Epithelial cell of prostate (primary cell): ENCODE measurements at regions not wholly inside any gene's neighbourhood (a gene's known extent, or its start where the extent isn't known, plus 50 kb on each side); places are given as distances from the start of the nearest gene placed in this dataset.
"Not testable (repeated sequence)": the region's sequence is repeated elsewhere in the genome, so short reads cannot be mapped to it uniquely, and the experiment has no call there.

Experiments used
- DNase-seq: peaks from one replicate; pipeline ENCODE4 v3.0.0-alpha.2; 2011; ENCODE audit warnings: low read depth, low spot score
- H3K27ac ChIP-seq: fragments of 450-650 bp; 2 replicates; pipeline ENCODE4 v1.5.1; 2017; ENCODE audit warnings: mild to moderate bottlenecking

DNA sequence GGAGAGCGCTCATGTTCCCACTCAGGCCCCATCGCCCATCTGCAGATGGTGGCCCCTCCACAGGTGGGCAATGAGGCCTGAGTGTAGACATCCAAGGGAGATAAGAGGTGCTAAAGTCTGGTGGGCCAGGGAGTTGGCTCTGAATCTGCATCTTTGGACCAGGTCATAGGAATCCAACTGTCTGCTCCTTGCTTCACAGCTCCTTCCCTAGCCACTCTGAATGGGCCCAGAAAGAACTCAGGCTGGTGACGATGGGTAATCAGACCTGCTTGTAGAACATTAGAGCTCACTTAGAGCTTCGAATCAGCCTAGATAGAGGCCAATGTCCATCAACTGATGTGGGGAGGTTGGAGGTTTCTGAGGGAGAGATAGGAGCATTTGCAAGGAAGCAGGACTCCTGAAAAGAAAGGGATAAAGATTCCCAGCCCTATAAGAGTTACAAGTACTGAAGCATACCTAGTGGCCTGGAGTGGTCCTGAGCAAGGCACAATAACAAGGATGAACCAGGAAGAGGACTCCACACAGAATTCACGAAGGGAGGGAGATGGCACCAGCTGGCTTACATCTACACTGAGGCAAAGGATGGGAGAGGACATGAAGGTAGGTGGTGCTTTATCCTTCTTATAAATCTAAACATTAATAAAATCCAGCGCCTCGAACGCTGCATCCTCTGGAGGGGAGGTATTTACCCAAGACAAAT, 132.8 kb upstream of the ALDH1B1 start:
- H3K27ac ChIP-seq, result no peak overlapping the region
- DNase-seq, result no peak

DNA sequence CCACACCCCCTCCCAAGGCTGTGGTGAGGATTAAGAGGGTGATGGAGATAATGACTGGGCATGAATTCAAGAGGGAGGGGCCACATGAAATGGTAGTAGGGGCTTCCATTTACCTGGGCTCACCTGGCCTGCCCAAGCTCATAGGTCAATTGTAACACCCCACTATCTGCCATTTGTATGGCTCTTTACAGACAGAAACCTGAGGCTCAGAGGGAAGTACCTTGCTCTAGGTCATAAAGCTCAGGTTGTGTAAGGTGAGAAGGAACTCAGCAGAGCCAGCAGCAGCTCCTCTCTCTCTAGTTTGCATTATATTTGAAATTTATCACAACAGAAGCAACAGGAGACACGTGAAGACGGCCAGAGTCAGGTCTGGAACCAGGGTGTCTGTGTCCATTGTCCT, 133.4 kb upstream of the ALDH1B1 start:
- no peak for DNase-seq
- H3K27ac ChIP-seq, result no peak overlapping the region

DNA sequence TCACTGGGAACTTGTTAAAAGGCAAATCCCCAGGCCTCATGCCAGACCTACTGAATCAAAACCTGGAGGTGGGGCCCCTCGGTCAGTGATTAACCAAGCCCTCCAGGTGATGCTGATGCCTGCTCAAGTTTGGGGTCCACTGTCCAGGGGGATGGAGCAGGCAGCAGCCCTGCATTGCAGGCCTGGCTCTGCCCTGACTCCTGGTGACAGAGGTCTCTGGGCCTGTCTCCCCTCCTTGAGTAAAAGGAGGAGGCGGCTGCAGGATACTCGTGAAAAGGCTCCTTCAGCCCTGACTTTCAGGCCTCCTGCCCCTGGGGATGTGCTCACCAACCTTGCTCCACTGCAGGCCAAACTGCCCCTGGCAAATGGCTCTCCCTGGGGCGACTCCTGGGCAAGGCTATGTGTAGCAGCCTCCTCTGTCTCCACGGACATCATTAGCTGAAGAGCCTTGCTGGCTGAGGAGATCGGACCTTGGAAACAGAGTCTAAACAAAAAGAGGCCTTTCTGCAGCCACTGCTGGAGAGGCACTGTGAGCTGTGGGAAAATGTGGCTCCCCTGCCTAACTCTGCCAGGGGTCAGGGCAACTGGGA, 134.8 kb upstream of the ALDH1B1 start:
- DNase-seq, result no peak
- H3K27ac ChIP-seq, result no peak overlapping the region

DNA sequence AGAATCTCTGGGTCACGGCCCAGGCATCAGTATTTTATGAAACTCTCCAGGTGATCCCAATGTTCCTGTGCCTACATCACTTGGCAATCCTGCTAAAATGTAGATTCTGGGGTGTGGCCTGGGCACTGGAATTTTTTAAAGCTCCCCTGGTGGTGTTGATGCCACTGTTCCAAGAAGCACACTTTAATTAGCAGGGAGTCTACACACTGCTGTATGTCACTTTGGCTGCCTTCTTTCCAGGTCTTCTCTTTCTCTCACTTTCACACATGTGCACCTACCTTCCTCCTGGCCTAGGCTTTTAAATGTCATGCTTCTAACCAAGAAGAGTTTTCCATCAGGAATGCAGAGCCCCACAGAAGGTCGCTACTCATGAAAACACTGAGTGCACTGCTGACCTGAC, 136.0 kb upstream of the ALDH1B1 start:
- DNase-seq, result no peak
- no peak overlapping the region for H3K27ac ChIP-seq

DNA sequence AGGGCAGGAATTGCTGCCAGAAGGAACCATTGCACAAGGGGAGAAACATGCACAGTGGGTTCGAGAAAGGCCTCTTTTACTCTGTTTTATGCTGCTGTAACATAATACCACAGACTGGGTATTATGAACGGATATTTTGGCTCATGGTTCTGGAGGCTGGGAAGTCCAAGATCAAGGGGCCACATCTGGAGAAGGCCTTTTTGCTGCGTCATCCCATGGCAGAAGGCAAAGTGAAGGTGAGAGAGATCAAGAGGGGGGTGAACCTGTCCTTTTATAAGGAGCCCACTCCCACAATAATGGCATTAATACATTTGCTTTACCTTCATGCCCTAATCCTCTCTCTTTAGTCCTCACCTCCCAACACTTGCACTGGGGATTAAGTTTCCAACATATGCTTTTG, 136.9 kb upstream of the ALDH1B1 start:
- DNase-seq, result no peak
- H3K27ac ChIP-seq, result no peak overlapping the region

DNA sequence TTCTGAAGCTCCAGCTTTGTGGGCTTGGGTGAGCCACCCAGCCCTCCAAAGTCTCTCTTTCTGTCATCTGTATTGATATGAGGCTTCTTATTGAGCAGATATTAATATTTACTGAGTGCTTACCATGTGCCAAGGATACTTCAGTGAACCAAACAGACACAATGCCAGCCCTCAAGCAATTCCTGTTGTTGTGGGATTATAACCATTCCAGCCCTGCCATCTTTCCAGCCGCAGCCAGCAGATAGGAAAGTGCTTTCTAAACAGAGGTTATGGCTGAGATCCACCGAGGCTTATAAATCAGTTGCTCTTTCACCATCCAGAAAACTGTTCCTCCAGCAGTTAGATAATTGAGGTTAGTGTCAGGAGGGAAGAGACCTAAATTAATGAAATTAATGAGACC, 137.7 kb upstream of the ALDH1B1 start:
- no peak overlapping the region for H3K27ac ChIP-seq
- no peak for DNase-seq

DNA sequence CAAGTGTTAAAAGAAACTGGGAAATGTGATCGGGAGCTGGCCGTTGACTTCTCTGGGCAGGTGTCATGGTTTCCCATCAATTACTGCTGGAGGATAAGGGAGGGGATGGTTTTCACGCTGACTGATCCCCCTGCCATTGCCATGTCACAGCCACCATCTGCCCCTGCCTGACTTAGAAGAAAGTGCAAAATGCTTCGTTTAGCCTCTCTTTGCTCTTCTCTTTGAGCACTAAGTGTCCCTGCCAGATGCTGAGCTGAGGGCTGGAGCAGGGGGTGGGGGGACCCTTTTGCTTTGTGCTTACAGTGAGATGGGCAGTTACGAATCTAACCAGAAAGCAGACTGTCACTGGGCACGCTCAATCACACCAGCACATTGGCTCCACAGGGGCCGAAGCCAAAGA, 138.4 kb upstream of the ALDH1B1 start:
- DNase-seq, result no peak

DNA sequence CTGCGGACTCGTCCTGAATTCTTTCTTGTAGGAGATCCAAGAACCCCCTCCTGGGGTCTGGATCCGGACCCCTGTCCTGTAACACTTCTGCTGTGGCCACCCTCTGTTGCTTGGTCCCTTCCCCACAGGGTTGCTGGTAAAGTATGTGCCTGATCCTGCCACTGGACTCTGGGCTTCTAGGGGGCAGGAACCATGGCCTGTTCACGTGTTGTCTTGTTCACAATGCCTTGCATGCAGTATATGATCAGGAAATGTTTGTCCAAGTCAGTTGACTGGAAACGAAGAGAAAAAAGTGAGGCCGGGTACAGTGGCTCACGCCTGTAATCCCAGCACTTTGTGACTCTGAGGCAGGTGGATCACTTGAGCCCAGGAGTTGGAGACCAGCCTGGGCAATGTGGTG, 139.3 kb upstream of the ALDH1B1 start:
- no peak overlapping the region for H3K27ac ChIP-seq
- no peak for DNase-seq

More for the DNA sequence above, 138.4 kb upstream of the ALDH1B1 start:
- H3K27ac ChIP-seq, result no peak overlapping the region

DNA sequence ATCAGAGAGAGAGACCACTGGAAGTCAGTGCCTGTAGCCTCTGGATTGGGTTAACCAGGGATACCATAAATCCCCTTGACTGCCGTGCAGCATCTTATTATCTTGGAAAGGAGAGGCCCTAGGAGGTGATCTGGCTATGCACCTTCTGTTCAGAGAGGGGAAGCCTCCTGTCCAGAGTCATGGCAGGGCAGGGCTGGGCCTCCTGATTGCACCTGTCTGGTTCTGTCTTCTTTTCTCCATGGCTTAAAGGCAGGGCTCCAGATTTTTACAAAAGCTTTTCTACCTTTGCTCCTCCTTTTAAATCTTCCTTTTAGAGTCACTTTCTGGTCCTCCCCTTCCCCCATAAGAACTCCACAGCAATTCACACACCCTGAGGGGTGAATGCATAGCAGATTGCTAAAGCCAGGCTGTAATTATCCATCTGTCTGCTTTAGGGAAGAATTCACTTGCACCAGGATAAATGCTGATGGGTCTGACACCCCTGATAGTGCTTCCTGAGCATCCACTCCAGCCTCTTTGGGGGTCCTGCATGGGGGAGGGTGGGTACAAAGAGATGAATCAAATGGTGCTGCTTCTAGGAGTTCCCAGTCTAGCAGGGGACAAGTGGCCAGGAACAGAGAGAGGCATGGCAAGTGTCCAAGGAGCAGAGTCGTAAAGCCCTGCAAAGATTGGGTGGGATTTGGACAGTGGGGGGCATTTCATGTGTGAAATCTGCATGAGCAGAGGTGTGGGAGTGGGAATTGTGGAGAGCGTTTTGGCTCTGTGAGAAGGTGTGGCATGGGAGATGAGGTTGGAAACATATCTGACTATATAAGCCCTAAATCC, 141.3 kb upstream of the ALDH1B1 start:
- DNase-seq, result no peak
- no peak overlapping the region for H3K27ac ChIP-seq

DNA sequence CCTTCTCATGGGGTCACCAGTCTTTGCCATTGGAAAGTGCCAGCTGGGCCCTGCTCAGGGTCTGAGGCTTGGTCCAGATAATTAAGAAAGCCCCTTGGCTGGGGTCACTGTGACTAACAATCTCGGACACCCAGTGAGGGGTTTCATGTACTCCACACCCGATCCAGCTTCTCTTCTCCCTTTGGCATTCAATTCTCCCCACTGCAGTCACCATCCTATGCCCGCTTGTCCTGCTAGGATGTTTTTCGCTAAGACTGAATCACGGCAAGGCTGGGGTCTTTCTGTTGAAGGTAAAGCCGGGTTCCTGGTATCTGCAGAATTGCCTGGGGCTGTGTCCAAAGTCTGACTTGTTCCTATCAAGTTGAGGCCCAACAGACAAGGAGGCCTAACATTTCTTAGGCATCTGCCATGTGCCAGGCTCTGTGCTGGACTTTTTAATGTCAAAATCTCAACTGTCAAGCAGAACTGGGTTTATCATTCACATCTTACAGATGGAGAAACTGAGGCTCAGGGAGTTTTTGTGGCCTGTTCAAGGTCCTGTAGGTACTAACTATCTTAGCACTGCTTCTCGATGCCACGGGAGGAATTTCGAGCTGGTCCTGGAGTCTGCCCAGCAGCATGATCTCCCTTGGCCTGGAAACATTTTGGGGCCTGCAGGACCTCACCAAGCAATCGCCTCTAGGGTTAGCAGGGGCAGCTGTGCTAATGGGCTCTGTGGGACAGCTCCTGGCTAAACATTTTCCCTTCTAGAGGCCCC, 142.0 kb upstream of the ALDH1B1 start:
- H3K27ac ChIP-seq, result no peak overlapping the region
- DNase-seq, result no peak

DNA sequence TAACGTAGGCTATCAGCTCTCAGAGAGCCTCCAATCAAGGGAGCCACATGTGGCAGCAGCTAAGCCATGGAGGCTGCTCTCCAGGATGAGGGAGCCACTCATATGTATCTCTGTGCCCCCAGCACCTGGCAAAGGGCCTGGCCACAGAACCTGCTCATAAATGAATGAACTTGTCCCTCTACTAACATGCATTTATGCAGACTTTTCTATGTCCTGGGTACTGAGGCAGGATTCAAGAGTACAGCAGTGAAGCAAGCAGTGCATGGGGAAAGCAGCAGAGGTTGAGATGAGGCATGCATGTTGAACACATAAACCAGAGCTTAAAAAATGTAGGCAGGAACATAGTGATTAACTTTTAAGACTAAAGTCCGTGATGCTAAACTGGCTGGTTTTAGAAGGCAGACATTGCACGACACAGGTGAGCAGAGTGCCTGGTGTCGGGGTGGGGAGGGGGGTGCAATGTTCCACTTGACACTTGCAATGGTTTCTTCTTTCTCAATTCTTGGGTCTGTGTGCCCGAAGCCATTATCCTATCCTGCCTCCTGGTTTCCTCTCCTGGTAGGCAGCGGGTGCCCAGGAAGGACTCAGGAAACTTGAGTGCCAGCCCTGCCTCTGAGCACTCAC, 142.8 kb upstream of the ALDH1B1 start:
- no peak overlapping the region for H3K27ac ChIP-seq
- DNase-seq, result no peak

DNA sequence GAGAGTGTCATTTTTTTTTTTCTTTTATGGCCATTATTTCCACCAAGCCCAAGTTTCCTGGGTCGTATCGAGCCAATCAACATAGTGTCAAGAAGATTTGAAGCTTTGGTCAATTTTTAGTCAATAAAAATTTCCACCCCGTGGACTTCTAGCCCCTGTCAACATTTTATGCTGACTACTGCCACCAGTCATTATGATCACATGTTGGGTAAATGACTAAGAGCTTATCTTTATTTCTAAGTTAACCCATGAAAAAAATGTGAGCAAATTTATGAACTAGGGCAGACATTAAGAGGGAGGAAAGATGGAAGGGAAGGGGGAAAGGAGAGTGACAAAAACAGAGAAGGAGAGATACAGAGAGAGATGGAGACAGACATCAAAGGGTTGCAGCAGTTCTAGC, 143.5 kb upstream of the ALDH1B1 start:
- no peak for DNase-seq
- no peak overlapping the region for H3K27ac ChIP-seq

DNA sequence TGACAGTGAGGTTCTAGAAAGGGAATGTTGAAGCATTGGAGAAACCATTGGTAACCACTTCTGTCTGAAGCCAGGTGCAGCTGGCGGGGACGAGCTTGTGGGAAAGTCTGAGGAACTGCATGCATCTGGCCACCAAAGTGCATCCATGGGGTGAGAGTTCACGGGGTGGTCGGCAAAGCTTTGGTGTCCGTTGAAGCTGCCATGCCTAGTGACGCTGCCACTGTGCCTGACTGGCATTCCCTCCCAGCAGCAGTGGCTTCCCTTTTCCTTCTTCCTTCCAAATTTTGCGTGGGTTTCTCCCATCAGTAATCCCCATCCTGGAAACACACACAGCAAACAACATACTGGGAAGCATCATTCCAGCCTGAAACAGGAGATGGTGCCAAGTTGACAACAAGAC, 145.7 kb upstream of the ALDH1B1 start:
- no peak for DNase-seq
- no peak overlapping the region for H3K27ac ChIP-seq

DNA sequence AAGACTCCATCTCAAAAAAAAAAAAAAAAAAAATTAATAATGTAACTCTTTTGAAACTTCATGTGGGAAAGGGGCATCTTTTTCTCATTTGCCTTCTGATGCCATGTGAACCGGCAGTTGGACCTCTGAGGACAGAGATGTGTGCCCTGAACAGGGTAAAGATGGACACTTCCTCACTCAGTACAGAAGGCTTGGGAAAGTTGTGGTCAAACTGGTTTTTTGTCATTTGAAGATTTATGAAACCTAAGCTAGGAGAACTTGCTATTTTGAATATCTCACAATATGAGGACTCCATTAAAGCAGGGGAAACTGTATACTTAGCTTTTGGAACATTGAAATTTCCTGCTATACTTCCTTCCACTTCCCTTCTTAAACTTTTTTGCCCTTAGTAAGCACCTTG, 147.5 kb upstream of the ALDH1B1 start:
- H3K27ac ChIP-seq, result no peak overlapping the region
- DNase-seq, result no peak

DNA sequence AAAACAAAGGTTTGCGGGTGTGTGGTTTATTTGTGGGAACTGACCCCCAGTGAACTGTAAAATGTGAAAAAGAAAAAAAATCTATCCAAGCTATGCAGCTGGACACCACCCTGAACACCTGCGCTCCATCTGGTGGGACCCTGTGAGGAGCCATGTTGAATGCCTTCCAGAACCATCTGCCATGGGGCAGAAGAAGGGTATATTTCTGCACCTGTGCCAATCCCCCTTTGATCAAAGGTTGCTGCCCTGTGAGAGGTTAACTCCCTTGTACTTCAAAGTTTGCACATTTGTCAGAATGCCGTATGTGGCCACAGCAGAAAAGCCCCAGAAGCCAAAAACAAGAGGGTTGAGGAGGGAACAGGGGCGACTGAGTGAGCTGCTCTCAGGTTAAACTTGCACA, 148.5 kb upstream of the ALDH1B1 start:
- DNase-seq, result no peak
- H3K27ac ChIP-seq, result no peak overlapping the region

DNA sequence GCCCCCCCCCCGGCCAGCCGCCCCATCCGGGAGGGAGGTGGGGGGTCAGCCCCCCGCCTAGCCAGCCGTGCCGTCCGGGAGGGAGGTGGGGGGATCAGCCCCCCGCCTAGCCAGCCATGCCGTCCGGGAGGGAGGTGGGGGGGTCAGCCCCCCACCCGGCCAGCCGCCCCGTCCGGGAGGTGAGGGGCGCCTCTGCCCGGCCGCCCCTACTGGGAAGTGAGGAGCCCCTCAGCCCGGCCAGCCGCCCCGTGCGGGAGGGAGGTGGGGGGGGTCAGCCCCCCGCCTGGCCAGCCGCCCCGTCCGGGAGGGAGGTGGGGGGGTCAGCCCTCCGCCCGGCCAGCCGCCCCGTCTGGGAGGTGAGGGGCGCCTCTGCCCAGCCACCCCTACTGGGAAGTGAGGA, 150.4 kb upstream of the ALDH1B1 start:
- not testable (repeated sequence) for DNase-seq, H3K27ac ChIP-seq

DNA sequence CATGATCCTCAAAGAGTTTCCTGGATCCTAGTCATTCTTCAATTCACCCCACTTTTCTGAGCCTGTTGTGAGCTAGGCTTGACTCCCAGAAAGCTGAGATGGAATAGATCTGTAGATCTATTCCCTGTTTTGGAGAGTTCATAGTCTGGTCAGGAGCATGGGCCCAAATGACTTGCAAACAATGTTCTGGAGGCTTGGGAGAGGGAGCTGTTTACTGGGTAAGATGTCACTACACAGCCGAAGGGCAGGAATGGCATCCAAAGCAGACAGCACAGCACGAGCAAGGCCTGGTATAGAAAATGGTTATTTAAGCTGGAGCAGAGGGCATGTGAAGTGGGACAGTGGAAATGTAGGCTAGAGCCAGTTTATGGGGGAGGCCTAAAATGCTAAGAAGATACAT, 152.5 kb upstream of the ALDH1B1 start:
- no peak overlapping the region for H3K27ac ChIP-seq
- DNase-seq, result no peak

DNA sequence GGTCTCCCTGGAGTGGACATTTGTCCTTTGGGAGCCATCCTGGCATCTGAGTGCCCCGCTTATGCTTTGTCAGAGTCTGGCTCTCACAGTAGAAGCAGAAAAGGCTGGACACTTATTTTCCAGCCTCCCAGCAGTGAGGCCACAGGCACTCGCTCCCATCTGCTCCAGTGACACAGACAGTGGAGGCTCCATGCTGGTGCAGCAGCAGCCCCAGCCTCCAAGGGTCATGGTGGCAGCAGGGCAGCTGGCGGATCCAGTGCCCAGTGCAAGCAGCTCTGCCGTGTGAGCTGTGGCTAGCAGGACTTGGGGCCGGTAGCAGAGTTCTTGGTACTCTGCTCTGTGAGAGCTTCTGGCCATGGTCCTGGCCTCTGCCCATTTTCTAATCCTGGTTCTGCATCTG, 157.3 kb upstream of the ALDH1B1 start:
- H3K27ac ChIP-seq, result no peak overlapping the region
- DNase-seq, result no peak

DNA sequence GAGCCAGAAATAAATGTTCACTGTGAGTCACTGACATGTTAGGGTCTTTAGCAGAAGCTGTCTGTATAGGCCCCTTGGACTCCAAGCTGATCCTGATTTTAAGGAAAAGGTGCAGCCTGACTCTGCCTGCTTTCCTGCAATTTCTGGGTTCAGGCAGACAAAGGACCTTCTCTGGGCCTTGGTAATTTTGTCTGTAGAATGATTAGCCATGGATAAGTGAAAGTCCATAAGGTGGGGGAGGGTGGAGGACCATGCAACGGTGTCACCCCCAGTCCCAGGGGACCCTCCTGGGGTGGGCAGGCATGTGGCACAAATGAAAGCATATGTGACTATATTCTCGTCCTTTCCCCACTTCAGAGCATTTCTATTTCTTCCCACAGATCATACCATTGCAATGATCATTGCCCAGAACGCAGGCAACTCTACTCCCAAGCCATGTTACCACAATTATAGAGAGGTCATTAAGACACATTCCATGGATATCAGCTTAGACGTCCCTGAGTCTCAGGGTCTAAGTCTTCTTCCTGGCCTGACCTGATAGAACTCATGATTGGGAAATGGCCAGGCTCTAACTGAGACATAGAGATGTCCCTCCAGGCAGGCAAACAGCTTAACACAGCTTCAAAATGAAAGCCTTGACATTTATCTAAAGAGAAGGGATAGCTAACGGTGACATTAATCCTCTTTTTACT, 157.9 kb upstream of the ALDH1B1 start:
- H3K27ac ChIP-seq, result no peak overlapping the region
- no peak for DNase-seq
